ENCODE measurements at regions not wholly inside any gene's neighbourhood (a gene's known extent, or its start where the extent isn't known, plus 50 kb on each side); places are given as distances from the start of the nearest gene placed in this dataset.
"Not testable (repeated sequence)": the region's sequence is repeated elsewhere in the genome, so short reads cannot be mapped to it uniquely, and the experiment has no call there.

DNA sequence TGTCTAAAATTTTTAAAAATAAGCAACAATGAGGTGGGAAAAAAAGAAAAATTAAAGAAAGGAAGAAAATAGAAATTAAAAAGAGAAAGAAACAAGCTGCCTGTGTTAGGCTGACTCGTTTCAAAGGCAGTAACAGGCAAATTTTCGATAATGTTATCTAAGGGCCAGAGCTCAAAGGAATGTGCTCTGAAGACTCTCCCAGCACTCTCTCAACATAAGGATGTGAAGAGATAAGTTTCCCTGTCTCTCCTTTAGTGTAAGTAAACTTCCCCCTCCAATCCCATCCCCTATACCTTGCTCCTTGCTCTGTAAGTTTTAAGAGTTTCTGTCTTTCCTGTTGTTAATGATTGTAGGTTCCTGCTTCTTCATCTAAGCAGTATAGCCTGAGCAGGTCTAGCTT is 172.8 kb downstream of the TEX13C start:
- no peaks in the 10 kb centered on the region for H3K79me2 ChIP-seq (ENCODE audit: insufficient read depth, low read length)
- H3K36me3 ChIP-seq (ENCODE audit: insufficient read depth, low read length): no peaks in the 10 kb centered on the region
- TF ChIP-seq, protein P1, sequence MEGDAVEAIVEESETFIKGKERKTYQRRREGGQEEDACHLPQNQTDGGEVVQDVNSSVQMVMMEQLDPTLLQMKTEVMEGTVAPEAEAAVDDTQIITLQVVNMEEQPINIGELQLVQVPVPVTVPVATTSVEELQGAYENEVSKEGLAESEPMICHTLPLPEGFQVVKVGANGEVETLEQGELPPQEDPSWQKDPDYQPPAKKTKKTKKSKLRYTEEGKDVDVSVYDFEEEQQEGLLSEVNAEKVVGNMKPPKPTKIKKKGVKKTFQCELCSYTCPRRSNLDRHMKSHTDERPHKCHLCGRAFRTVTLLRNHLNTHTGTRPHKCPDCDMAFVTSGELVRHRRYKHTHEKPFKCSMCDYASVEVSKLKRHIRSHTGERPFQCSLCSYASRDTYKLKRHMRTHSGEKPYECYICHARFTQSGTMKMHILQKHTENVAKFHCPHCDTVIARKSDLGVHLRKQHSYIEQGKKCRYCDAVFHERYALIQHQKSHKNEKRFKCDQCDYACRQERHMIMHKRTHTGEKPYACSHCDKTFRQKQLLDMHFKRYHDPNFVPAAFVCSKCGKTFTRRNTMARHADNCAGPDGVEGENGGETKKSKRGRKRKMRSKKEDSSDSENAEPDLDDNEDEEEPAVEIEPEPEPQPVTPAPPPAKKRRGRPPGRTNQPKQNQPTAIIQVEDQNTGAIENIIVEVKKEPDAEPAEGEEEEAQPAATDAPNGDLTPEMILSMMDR (IDR thresholded peaks at IDR 0.05; ENCODE audit: extremely low read depth, low read depth, low read length): no peak
- H3K27ac ChIP-seq (ENCODE audit: low read depth, low read length): no peak overlapping the region
- no peaks in the 10 kb centered on the region for H3K4me1 ChIP-seq (ENCODE audit: insufficient read depth, low read length)
- H2AFZ ChIP-seq (ENCODE audit: low read length): no peak overlapping the region
- no peak overlapping the region for H3K4me3 ChIP-seq (ENCODE audit: insufficient read depth, low read length)
- H4K20me1 ChIP-seq (ENCODE audit: insufficient read depth, low read length): no peaks in the 10 kb centered on the region
- peaks cover 4% of the 10 kb centered on the region for H3K9me3 ChIP-seq (ENCODE audit: low read depth, low read length)
- no peak for DNase-seq (ENCODE audit: insufficient read length, low spot score, missing footprints)
- no peak overlapping the region for H3K4me2 ChIP-seq (ENCODE audit: insufficient read depth, low read length)
- no peaks in the 10 kb centered on the region for H3K27me3 ChIP-seq (ENCODE audit: insufficient read depth, low read length)

DNA sequence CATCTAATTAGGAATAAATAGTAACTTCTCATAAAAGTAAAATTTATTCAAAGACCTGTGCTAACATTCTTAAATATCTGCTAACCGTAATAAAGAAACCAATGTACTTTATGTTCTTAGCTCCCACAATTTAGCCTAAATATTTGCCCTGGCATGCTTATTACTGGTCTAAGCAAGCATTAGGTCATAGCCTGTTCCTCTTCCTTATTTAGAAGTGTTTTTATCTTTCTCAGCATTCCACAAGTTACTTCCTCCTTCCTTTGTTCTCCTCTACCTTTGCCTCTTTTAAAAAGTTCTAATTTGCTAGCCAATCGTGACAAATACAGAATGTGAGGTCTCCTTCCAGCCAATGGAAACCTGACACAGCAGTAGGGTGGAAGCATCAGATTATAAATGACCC is 173.3 kb downstream of the TEX13C start:
- not testable (repeated sequence) for H2AFZ ChIP-seq (ENCODE audit: low read length); DNase-seq (ENCODE audit: insufficient read length, low spot score, missing footprints); H3K9me3 ChIP-seq (ENCODE audit: low read depth, low read length); H4K20me1 ChIP-seq (ENCODE audit: insufficient read depth, low read length); H3K27me3 ChIP-seq (ENCODE audit: insufficient read depth, low read length); H3K79me2 ChIP-seq (ENCODE audit: insufficient read depth, low read length); H3K4me3 ChIP-seq (ENCODE audit: insufficient read depth, low read length); H3K4me1 ChIP-seq (ENCODE audit: insufficient read depth, low read length); H3K27ac ChIP-seq (ENCODE audit: low read depth, low read length); H3K36me3 ChIP-seq (ENCODE audit: insufficient read depth, low read length); H3K4me2 ChIP-seq (ENCODE audit: insufficient read depth, low read length)

DNA sequence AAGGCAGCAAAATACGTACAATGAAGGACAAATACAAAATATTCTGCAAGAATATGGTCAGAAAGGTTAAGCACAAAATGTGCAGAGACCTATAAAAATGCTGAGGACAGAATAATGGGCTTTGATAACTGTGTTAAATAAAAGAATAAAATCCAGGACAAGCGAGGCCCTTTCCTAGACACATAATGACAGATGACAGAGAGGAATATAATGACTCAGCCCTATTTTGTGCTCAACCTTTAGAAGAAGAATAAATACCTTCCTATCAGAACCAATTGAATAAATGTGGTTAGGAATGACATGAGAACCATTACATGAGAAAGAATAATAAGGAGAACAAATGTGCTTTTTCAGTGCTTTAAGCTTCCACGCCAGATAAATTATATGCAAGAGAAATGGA is 178.0 kb downstream of the TEX13C start:
- Histone ChIP-seq H3K4me3 (ENCODE audit: insufficient read depth, low read length) (no peak overlapping the region), H2AFZ (ENCODE audit: low read length) (no peak overlapping the region), H3K4me2 (ENCODE audit: insufficient read depth, low read length) (no peak overlapping the region), H3K9me3 (ENCODE audit: low read depth, low read length) (no peaks in the 10 kb centered on the region), H3K36me3 (ENCODE audit: insufficient read depth, low read length) (no peaks in the 10 kb centered on the region), H3K79me2 (ENCODE audit: insufficient read depth, low read length) (no peaks in the 10 kb centered on the region), H3K4me1 (ENCODE audit: insufficient read depth, low read length) (no peaks in the 10 kb centered on the region), H3K27me3 (ENCODE audit: insufficient read depth, low read length) (no peaks in the 10 kb centered on the region), H3K27ac (ENCODE audit: low read depth, low read length) (no peak overlapping the region), H4K20me1 (ENCODE audit: insufficient read depth, low read length) (no peaks in the 10 kb centered on the region)
- TF ChIP-seq, protein P1 (IDR thresholded peaks at IDR 0.05; ENCODE audit: extremely low read depth, low read depth, low read length): no peak
- no peak for DNase-seq (ENCODE audit: insufficient read length, low spot score, missing footprints)

GRCh38 chrX:125503769-125504168 is 184.1 kb downstream of the TEX13C start:
- H3K27ac ChIP-seq (ENCODE audit: low read depth, low read length): no peak overlapping the region

More at GRCh38 chrX:125503769-125504168, 184.1 kb downstream of the TEX13C start:
- TF ChIP-seq, protein P1 (IDR thresholded peaks at IDR 0.05; ENCODE audit: extremely low read depth, low read depth, low read length): no peak
- Histone ChIP-seq H3K4me3 (ENCODE audit: insufficient read depth, low read length) (no peak overlapping the region), H2AFZ (ENCODE audit: low read length) (no peak overlapping the region), H3K9me3 (ENCODE audit: low read depth, low read length) (peaks cover 3% of the 10 kb centered on the region), H3K4me1 (ENCODE audit: insufficient read depth, low read length) (no peaks in the 10 kb centered on the region), H3K4me2 (ENCODE audit: insufficient read depth, low read length) (no peak overlapping the region), H3K27me3 (ENCODE audit: insufficient read depth, low read length) (no peaks in the 10 kb centered on the region), H3K79me2 (ENCODE audit: insufficient read depth, low read length) (no peaks in the 10 kb centered on the region), H3K36me3 (ENCODE audit: insufficient read depth, low read length) (no peaks in the 10 kb centered on the region), H4K20me1 (ENCODE audit: insufficient read depth, low read length) (no peaks in the 10 kb centered on the region)
- DNase-seq (ENCODE audit: insufficient read length, low spot score, missing footprints): no peak
